Amygdala (tissue), 56 donors: ENCODE measurements at regions not wholly inside any gene's neighbourhood (a gene's known extent, or its start where the extent isn't known, plus 50 kb on each side); places are given as distances from the start of the nearest gene placed in this dataset.
"Not testable (repeated sequence)": the region's sequence is repeated elsewhere in the genome, so short reads cannot be mapped to it uniquely, and the experiment has no call there.

ENCODE experiments used
- DNase-seq, 56 donors: peaks; one replicate each; lab custom pipeline; 2025; lab: John Stamatoyannopoulos, UW

DNA sequence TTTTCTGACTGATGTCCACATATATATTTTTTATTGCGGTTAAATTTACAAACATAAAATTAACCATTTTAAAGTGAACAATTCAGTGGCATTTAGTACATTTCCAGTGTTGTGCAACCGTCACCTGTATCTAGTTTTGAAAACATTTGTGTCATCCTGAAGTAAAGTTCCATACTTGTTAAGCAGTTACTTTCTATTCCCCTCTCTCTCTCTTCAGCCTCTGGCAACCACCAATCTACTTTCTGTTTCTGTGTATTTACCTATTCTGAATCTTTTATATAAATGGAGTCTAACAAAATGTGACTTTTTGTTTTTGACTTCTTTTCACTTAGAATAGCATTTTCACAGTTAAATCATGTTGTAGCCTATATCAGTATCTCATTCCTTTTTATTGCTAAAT lies 480.1 kb upstream of the SMARCA2 start:
- DNase-seq: no peak

DNA sequence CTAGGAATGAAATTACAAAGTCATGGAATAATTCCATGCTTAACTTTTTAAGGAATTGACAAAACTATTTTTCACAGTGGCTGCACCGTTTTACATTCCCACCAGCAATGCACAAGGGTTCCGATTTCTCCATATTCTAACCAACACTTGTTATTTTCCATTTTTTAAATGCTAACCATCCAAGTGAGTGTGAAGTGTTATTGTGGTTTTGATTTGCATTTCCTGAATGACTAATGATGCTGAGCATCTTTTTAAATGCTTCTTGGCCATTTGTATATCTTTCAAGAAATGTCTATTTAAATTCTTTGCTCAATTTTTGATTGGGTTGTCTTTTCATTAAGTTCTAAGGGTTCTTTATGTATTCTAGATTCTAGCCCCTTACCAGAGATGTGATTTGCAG lies 479.5 kb upstream of the SMARCA2 start:
- DNase-seq: no peak

DNA sequence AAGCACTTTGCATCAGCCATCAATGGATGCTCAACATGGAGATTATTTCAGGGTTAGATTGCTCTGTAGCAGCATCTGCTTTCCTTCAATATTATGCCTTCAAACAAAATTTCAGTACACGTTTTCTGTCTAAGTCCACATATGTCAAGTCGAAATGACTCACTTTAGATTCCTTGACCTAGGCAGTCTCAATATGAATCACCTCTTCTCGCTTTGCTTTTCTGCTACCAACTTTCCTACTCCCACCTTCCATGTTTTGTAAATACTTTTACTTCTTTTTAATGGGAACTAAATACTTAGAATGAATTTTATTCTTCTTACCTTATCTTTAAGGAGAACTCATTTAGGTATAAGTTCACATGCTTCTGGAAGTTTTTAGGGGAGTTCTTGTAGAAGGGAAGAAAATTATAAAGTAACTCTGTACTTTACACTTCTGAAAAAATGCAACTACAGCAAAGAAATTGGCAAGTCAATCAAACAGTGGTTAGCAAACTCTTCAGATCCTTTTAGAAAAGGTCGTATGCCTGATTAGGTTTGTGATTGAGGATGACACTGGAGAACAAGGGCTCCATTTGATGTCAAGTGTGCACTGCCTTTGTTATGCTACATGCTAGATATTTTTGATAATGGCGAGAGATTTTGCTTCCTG lies 478.5 kb upstream of the SMARCA2 start:
- no peak for DNase-seq

DNA sequence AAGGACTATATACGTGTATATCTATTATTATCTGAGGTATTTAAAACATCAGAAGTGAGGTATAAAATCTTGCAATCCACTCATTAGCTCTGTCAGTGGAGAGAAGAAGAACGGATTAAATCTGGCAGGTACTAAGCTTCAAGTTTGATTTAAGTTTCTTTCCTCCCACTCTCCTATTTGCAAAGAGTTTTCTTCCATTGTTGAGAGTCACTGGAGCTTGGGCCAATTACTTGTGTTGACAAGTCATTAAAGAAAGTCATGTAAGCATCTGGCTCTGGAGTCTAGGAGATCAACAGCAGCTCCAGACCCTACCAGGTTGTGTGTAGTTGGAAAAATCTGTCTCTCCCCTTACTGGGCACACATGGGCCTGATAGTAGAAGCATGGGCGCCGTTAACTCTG lies 476.8 kb upstream of the SMARCA2 start:
- no peak for DNase-seq

DNA sequence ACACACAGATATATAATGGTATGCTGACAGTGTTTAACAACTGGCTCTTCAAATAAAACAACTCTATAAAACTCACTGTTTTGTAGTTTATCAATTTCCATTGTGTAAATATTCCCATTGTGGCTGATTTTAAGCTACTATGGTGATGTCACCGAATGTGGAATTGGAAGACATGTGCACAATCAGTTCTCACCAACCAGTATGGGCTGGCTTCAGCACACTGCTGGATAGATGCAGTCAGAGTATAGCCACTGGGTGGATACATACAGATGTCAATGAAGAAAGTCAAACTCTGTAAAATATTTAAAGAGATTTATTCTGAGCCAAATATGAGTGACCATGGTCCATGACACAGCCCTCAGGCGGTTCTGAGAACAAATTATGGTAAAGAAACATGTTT lies 475.9 kb upstream of the SMARCA2 start:
- DNase-seq: no peak

DNA sequence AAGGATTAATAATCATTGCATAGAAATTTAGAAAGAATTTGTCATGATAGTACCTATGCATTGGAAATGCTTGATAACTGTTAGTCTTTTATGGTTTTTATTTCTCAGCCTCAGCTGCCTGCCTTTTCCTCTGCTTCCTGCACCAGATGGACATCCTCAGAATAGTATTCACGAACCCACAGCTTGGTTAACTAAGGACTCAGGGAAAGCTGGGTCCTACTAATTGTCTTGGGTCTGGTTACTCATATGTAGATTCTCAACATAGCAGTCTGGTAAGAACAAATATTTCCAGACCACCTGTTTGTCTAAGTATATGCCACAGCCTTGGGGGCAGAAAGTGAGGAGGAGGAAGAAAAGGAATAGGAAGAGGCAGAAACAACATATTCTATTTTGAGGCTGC lies 464.5 kb upstream of the SMARCA2 start:
- DNase-seq: peak in 4 of 56 donors; percentile 0 to 17 (median 3)

DNA sequence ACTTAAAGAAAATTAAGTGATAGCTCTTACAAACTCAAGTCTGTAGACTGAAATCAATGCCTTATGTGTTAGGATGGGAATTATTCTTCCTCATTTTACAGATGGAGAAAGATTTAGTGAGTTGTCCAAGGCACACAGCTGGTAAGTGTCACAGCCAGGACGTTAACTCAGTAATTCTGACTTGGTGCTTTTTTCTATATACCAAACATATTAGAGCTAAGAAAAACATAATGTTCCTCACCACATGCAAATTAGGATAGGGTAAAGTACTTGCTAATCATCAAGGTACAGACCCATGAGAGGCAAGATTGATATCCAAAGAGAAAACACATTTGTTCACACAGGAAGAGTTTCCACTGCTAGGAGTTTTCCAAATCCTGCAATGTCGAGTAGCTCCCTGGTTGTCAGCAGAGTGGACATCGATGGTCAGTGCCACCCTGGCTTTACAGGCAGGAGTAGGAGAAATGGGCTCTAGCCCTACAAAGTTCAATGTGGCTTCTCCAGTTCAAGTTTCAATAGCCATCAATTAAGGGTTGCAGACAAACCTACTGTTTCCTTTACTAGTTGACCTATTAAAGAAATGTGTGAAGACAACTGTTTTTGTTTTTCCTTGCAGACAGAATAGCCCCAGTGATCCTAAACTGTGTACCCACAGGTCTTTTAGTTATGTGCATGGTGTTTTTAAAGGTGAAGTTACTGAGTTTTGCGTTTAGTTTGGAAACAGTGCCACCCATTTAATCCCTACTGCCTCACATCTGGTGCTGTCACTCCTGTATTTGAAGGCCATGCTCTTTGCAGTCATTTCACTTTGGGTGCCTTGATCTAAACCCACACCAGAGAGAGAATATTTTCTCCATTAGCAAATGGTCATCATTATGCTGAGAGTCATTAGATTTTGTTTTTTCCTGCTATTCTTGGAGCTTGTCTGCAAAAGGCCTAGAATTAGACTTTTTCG lies 460.8 kb upstream of the SMARCA2 start:
- DNase-seq: no peak

DNA sequence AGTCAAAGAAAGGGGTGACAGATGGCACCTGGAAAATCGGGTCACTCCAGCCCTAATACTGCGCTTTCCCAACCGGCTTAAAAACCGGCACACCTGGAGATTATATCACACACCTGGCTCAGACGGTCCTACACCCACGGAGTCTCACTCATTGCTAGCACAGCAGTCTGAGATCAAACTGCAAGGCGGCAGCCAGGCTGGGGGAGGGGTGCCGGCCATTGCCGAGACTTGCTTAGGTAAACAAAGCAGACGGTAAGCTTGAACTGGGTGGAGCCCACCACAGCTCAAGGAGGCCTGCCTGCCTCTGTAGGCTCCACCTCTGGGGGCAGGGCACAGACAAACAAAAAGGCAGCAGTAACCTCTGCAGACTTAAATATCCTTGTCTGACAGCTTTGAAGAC lies 456.5 kb upstream of the SMARCA2 start:
- DNase-seq: not testable (repeated sequence)

DNA sequence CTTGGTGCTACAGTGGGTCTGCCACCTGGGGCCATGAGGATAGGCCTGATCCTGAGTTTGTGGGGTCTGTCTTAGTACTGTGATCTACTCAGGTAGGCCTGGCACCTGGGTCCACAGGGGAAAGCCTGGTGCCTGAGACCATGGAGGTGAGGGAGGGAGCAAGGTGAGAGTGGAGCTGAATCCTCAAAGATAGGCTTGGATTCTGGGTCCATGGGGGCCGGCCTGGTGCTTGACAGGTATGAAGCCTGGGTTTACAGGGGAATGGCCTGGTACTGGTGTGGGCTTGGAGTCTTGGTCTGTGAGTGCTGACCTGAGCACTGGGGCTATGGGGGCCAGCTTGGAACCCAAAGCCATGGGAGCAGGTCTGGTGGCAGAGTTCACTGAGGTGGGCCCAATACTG lies 439.2 kb upstream of the SMARCA2 start:
- DNase-seq: no peak

DNA sequence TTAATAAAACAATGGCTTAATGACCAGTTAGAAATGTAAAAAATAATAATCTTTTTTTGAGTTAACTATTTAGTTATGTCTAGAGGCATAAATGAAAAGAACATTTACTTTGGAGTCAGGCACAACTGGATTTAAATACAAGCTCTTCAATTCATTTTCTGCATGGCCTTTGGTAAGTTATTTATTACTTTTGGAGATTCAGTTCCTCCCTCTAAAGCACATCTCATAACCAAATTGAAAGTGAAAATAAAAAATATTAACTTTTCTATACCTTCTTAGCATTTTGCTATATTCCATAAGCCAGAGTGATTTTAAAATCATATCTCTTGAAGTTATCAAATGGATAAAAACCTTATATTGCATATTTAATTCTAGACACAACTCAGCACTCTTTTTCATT lies 434.9 kb upstream of the SMARCA2 start:
- no peak for DNase-seq

DNA sequence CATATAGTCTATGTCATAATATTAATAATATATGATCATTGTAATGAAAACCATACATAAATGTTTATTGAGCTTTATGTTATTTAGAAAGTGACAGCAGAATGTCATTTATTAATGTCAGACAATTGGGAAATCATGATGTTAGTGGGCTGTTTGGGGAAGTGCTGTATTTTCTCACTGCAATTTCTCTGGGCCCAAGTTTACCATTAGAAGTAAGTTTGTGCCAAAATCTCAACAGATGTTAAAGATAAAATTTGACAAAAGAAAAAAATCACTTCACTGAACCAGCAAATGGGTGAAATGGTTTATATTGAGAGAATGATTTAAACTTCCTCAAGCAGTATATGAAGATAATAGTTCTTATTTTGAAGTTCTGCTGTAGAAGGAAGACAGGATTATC lies 433.2 kb upstream of the SMARCA2 start:
- DNase-seq: no peak

DNA sequence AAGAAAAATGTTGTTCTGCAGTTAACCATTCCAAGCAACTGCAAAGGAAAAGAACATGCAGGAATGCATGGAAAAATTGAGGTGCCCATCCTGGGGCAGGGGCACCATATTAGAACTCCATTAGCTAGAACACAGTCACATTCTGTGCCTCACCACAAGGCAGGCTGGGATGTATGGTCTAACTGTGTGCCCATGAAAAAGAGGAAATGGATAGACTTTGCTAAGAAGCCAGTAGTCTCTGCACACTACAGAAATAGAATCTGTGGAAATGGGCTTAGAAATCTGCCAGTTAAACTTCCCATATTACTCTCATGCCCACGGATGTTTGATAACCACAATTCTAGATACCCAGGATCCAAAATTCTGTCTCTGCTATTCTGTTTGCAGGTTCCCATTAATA lies 423.8 kb upstream of the SMARCA2 start:
- no peak for DNase-seq

DNA sequence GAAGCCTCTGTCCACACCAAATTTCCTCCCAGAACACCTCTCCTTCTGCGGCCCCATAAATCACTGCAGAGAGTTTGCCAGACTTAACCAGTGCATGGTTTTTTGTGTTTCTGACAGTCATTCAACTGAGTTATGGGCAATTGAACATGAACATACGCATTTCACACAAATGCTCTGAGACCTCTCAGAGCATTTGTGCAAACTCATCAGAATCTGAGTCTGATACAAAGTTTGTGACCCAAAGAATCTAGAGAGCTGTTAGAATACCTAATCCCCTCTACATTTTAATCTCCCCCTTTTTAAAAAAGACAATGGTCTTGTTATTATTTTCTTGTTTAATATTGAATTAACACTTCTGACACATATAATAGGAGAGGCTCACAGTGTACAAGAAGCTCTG lies 416.9 kb upstream of the SMARCA2 start:
- DNase-seq: no peak

DNA sequence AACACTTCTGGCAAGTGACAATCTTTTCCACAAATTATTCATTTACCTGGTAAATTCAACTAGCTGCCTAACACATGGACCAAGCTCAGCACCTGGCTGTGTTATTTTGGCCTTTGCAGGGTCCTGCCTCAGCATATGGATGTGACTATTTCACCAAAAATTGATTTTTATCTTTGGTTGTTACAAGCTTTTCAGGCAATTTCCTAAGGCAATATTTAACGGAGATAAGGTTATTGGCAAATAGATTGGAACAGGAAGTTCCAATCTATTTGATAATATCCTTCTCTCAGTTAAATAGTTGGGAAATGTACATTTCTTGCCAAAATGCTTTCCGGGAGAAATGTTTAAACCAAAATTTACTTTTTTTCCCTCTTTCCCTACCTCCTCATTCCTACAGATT lies 415.2 kb upstream of the SMARCA2 start:
- DNase-seq: no peak

DNA sequence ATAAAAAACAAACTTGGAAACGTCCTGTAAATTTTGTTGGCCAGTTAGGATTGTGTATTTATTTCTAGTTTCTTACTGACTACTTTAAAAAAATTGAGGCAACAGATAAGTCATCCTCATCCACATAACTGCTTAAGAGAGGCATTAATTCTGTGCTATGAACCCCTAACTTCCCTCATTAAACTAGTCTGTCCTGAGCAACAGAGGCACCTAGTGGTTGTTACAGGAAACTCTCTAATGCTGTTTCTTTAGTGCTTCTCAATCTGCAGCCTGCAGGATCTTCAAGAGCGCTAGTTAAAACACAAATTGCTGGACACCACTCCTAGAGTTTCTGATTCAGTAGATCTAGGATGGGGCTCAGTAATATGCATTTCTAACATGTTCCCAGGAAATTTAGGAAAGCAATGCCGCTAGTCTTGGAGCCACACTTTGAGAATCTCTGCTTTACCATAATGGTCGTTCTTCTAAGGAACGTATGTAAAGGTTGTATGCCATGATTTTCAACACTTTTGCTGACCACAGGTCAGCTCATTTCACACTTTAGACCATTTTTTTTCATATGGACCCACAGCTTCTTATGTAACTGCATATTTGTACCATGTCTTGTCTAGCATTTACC lies 410.1 kb upstream of the SMARCA2 start:
- no peak for DNase-seq

DNA sequence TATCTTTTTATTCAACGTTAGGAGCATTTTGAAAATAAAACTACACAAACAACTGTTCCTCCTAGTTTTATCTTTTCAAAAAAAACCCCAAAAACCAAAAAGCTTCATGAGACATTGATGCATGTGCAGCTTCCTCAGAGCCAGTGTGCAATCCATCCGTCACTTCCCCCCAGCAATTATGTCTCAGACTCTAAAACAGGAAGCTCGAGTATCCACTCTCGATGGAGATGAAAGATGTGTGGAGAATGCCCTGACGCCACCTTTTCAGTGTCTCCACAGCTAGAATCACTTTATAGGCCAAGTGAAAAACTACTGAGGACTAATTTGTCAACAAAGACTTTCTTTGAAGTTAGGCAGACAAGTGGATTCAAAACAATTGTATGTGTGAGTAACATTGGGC lies 408.9 kb upstream of the SMARCA2 start:
- DNase-seq: no peak

DNA sequence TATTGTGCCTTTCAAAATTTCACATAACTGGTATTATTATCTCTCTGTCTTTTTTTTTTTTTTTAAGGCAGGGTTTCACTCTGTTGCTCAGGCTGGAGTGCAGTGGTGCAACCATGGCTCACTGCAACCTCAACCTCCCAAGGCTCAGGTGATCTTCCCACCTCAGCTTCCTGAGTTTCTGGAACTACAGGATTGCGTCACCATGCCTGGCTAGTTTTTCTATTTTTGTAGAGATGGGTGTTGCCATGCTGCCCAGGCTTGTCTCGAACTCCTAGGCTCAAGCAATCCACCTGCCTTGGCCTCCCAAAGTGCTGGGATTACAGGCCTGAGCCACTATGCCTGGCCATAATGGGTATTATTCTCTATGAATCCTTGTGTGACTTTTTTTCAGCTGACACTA lies 402.3 kb upstream of the SMARCA2 start:
- no peak for DNase-seq

DNA sequence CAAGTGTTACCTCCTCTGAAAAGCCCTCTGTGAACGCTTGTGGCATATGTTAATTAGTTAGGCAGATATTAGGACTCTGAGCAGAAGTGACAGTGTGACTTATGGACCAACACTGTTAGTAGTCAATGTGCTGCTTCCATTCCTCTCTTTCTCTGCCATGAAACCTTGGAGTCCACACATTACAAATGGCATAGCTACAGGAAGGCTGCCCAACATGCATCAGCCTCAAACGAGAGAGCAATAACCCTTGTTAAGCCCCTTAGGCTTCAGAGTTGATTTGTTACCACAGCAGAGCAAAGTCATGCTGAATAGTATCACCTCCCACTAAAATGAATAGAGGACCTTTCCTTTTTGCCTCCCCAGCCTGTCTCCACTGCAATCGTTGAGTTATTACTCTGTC lies 397.7 kb upstream of the SMARCA2 start:
- no peak for DNase-seq

DNA sequence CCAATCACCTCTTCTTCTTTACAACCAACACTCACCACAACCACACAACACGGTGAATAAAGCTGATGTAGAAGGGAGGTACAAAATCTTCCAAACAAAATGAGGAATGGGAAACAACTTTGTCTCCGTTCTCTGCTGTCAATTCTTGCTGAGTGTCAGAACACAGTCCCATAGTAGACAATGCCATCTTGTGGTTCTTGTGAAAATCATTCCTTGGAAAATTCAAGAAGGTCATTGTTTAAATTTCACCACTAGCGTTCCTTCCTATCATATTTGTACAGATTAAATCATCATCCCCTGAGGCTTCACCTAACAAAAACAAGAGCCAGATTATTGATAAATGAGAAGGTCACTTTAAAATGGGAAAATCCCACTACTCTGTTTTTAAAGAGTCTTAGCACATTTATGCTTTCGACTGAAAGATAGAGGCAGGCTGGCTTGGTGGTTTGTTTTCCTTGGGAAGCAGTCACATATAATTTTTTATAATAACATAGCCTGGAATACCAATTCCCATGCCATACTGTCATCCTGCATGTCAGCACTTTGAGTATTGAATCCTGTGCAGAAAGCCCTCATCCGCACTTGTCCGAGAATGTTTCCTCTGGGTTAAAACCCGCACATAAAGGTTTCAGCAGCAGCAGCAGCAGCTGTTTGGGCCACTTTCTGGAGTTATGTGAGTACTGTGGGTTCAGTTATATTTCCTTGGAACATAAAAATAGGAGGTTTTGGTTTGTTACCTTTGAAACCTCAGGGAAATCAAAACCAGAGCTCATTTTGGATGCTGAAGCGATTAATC lies 395.0 kb upstream of the SMARCA2 start:
- DNase-seq: peak in 1 of 56 donors; percentile 22

DNA sequence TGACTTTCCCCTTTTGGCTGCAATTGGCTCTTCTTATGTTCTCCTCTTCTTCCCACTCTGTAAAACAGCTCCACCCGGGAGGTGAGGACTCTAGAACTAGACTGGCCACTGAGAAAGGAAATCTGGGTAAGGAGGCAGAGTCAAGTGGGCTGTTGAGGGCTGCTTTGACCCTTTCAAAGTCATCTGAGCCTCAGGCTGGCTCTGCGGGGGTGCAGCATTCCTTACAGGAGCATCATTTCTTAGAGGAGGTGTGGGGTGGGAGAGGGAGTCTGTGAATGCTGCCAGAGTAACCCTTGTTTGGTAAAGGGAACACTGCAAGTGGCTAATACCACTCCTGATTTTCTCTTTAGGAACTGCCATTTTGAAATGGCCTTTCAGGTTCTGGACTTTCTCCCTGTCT lies 377.7 kb upstream of the SMARCA2 start:
- no peak for DNase-seq

DNA sequence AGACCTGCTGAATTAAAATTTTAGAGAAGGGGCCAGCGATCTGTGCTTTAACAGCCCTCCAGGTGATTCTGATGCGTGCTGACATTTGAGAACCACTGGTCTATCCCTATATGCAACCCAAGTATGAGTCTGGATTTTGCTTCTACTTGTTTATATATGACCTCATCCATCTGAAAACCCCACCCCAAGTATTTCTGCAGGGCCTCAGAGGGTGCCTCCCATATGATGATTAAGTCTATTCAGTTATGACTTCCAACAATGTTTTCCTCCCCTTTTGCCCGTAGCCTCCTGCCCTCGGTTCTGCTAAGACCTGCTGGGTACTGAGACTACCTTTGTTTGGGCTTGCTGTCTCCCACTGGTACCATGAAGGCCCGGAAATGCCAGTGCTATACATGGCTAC lies 376.0 kb upstream of the SMARCA2 start:
- DNase-seq: no peak
